Activated CD4-positive, alpha-beta T cell treated with anti-CD3 and anti-CD28 coated beads, Interleukin-10, Interleukin-2, amounts not matched to agents 100 ng/mL and 50 ng/mL, durations not matched to agents 16 hours and 8 hours (primary cell): ENCODE measurements at regions not wholly inside any gene's neighbourhood (a gene's known extent, or its start where the extent isn't known, plus 50 kb on each side); places are given as distances from the start of the nearest gene placed in this dataset.
A peak's percentile ranks its signal among the peaks of the same experiment; 100 is the strongest.
"Not testable (repeated sequence)": the region's sequence is repeated elsewhere in the genome, so short reads cannot be mapped to it uniquely, and the experiment has no call there.

ENCODE experiments used
- DNase-seq: peaks from one replicate; pipeline ENCODE4 v3.0.0-alpha.2; 2020

GRCh38 chr2:126154256-126154785 is 501.6 kb upstream of the GYPC start:
- DNase-seq: no peak

GRCh38 chr2:126160950-126161349 is 495.0 kb upstream of the GYPC start:
- DNase-seq: not testable (repeated sequence)

- DNase-seq: no peak
These were observed 483.2 kb upstream of the GYPC start for GRCh38 chr2:126172631-126173184.

- no peak for DNase-seq
These were observed 480.7 kb upstream of the GYPC start for GRCh38 chr2:126175222-126175621.

DNA sequence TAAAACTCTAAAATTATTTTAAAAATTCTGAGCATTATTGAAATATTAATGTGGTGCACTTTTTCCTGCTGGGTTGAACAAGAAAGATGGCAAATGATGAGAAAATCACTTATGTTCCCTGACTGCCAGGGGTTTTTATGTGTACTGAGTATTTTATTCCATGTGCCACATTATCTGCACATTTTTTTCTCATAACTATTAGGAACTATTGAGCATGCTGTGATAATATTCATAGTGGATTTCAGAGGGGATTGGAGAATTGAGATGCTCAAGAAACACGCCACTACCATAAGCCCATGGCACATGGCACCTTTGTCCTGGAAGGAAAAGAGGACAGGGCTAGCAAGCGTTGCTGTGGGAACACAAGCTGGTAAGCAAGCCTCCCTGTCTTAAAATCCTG is 478.5 kb upstream of the GYPC start:
- DNase-seq: no peak

DNA sequence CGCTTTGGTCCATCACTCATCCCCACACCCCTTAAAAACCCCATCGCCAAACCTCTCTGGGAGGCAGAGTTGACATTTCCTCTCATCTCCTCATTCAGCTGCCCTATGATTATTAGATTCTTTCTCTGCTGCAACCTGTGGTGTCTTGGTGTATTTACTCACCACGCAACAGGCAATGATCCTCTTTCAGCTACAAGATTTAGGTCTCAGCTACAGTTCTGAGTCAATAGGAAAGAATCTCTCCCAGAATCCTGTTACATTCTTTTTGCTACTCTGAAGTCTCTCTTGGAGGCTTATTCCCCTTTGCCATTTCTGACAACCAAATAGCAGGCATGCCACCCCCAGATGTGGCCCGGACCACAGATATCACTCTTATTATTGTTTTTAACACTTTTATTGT is 468.3 kb upstream of the GYPC start:
- no peak for DNase-seq

- DNase-seq: no peak
These were observed 466.4 kb upstream of the GYPC start for GRCh38 chr2:126189527-126189926.

GRCh38 chr2:126200538-126200937 is 455.4 kb upstream of the GYPC start:
- no peak for DNase-seq

DNA sequence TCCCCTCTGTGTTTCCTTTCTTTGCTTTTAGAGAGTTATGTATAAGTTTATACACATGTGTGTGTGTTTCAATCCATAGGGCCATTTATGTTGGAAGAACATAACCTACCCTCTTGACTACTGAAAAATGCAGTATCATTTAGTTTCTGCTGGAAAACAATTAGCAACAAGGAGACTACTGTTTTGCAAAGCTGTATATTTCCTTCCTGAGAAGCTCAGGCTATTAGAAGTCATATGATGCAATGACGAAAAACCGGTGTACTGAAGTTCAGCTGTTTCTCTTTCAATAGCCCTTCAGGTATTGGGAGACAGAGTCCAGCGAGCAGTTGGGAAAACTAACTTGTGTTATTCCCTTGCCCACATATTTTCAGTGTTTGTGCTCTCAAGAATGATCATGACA is 447.7 kb upstream of the GYPC start:
- DNase-seq: no peak

GRCh38 chr2:126212735-126213134 is 443.2 kb upstream of the GYPC start:
- no peak for DNase-seq

DNA sequence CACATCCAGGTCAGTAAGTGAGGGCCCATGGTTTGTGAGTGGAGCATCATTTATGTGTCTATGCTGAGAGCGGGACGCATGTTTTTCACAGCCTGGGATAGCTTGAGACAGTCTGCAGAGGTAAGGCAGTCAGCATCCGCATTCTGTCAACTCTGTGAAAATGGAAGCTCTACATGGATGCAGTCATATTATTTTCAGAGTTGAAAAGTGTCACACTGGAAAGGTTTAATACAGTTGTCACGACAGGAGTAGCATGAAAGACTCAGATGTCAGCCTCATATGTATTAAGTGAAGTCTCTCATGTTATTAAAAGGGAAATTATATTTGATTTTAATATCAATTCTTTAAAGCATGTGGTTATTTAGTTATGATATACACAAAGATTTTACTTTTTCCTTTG is 436.9 kb upstream of the GYPC start:
- DNase-seq: no peak

DNA sequence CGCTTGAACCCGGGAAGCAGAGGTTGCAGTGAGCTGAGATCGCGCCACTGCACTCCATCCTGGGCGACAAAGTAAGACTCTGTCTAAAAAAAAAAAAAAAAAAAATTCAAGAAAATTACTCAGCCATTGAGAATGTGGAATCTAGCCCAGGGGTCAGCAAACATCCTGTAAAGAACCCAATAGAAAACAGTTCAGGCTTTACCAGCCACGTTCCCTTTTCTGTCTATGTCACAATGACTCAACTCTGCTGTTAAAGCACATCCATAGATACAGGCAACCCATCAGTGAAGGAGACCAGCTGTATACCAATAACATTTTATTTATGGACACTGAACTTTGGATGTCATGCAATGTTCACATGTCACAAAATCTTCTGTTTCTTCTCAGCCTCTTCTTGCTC is 435.6 kb upstream of the GYPC start:
- no peak for DNase-seq

GRCh38 chr2:126221506-126221905 is 434.5 kb upstream of the GYPC start:
- no peak for DNase-seq

DNA sequence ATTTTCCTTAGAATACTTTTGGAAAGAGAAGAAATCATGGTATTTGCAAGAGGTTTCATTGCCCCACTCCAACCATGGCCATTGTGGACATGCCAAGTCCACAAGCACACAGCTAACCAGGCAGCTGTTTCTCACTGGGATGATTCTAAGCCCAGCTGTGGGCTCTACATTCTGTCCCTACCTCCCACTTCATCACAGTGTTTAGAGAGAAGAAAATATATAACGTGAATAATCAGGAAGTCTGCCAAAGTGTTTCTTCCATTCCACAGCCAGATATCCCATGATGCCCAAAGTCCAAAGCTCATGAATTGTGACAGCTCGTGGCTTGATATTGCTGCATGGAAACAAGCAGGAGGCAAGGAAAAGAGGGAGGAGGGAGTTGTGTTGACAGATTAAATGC is 433.7 kb upstream of the GYPC start:
- no peak for DNase-seq

GRCh38 chr2:126224776-126225175 is 431.2 kb upstream of the GYPC start:
- no peak for DNase-seq

DNA sequence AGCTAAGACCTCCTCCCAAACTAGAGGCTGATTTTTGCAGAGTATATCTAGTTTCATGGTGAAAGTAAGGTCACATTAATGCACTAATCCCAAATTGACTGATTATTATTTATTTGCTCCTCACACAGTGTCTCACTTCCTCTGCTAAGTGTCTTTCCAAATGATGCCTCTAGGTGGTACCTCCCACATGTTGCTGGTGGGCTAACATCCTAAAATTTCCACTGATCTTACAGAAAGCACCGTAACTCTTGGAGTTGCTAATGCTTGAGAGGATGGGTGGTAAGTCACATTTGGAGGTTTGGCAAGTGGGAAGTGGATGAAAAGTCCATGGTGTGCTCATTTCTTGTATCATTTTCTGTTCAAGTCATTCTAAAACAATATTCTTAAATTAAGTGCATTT is 428.7 kb upstream of the GYPC start:
- DNase-seq: no peak

GRCh38 chr2:126228531-126228930 is 427.4 kb upstream of the GYPC start:
- DNase-seq: no peak

DNA sequence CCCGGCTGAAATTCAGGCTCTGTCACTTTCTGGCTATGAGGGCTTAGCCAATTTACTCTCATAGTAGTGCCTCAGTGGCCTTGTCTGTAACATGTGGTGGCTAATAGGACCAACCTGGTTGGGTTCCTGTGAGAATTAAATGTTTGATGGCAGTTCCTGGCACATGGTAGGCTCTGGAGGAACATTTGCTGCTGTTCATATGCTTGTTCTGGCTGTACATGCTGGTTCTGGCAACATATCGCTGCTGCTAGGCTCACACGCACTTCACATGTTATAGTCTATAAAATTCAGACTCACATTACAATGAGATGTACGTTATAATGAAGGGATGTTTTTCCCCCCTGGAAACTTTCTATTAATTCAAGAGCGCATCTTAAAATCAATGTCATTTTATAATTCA is 417.7 kb upstream of the GYPC start:
- no peak for DNase-seq

DNA sequence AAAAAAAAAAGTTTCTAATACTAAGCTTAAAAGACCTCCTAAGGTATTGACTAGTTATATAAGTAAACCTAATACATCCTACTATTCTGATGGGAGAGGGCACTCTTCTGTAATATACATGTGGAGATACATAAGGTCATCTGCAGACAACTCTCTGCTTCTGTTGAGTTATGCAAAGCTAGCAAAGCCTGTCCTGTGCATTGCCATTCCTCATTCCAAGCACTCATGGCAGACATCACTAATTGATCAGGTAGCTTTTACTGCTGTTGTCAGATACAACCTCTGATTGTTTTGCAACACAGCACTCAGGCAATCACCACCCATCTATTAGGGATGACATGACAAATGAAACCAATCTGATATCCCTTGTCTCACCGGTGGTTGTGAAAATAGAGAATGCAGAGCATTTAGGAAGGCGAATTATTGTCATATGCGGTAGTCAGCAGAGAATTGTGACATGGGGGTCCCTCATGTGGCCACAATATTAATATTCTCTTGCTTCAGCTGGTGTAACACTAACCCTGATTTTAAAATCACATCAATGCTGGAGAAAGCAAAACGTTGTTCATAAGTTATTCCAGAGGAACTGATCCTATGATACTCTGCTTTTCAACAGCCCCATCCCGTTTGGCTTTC is 416.5 kb upstream of the GYPC start:
- no peak for DNase-seq

- DNase-seq: no peak
These were observed 415.0 kb upstream of the GYPC start for GRCh38 chr2:126241001-126241400.

GRCh38 chr2:126241411-126241810 is 414.5 kb upstream of the GYPC start:
- no peak for DNase-seq

- DNase-seq: peak; percentile 46
These were observed 411.0 kb upstream of the GYPC start for GRCh38 chr2:126244937-126245336.

DNA sequence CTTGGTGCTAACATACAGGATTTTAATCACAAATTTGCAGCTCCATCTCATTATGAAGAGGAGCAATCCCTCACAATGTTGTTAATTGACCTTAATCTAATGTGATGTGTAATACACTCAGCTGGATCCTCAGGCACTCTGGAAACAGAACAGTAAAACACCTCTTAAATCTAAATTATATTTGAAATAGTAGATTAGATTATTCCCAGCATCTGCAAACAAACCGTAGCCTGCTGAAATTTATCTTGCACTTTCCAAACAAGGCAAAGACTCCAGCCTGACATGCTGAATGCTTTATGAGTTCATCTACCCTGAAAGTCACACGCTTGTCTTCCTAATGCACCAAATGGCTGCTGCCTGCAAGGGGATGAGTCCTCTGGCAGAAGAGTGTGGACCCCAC is 402.3 kb upstream of the GYPC start:
- DNase-seq: no peak

DNA sequence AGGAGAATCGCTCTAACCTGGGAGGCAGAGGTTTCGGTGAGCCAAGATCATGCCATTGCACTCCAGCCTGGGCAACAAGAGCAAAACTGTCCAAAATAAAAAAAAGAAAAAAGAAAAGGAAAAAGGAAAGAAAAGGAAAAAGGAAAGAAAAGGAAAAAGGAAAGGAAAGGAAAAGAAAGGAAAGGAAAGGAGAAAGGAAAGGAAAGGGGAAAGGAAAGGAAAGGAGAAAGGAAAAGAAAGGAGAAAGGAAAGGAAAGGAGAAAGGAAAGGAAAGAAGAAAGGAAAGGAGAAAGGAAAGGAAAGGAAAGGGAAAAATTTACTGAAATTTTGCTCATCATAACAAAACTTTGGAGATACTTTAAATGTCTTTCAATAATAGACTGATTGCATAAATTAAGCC is 391.3 kb upstream of the GYPC start:
- DNase-seq: no peak

DNA sequence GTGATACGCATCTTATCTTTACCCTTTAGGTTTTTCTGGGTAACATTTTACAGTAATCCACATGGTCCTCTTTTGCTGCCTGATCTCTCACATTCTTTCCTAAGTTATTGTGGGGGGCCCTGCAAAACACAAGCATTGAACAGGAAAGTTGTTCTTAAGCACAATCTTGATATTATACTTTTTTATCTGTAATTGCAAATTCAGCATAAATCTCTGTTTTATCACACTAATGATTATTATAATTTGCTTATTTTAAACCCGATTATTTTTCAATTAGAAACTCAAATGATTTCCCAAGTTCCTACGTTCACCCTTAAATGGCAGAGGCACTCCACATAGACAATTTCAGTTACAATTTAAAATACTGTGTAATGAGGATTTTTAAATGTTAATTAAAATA is 386.0 kb upstream of the GYPC start:
- DNase-seq: no peak
